GM23248 (cell line): ENCODE measurements at regions not wholly inside any gene's neighbourhood (a gene's known extent, or its start where the extent isn't known, plus 50 kb on each side); places are given as distances from the start of the nearest gene placed in this dataset.

Source experiments
- DNase-seq: peaks from one replicate; pipeline ENCODE4 v3.0.0-alpha.2; 2015
- H2AFZ ChIP-seq: fragments of 200-600 bp; sonication (generic); 2 replicates; pipeline ENCODE4 v1.6.1; 2016; ENCODE audit warnings: antibody characterized with exemption
- H3F3A ChIP-seq: fragments of 200-600 bp; sonication (generic); 2 replicates; pipeline ENCODE4 v1.6.1; 2016; ENCODE audit warnings: mild to moderate bottlenecking, antibody characterized with exemption, mixed run types; ENCODE audit not compliant: insufficient read depth
- H3K27ac ChIP-seq: fragments of 200-600 bp; sonication (generic); 2 replicates; pipeline ENCODE4 v1.5.1; 2016; ENCODE audit warnings: mild to moderate bottlenecking
- H3K27me3 ChIP-seq: fragments of 200-600 bp; sonication (generic); replicated peaks from 2 replicates; pipeline ENCODE4 v1.6.1; 2016; ENCODE audit warnings: mild to moderate bottlenecking; ENCODE audit not compliant: insufficient read depth
- H3K36me3 ChIP-seq: fragments of 200-600 bp; sonication (generic); 2 replicates; pipeline ENCODE4 v1.6.1; 2016; ENCODE audit warnings: low read depth, mild to moderate bottlenecking
- H3K4me1 ChIP-seq: fragments of 200-600 bp; sonication (generic); 2 replicates; pipeline ENCODE4 v1.6.1; 2016; ENCODE audit warnings: mild to moderate bottlenecking; ENCODE audit not compliant: insufficient read depth
- H3K4me2 ChIP-seq: fragments of 200-600 bp; sonication (generic); one replicate; pipeline ENCODE4 v1.6.1; 2016; ENCODE audit warnings: mild to moderate bottlenecking; ENCODE audit not compliant: unreplicated experiment
- H3K4me3 ChIP-seq: fragments of 200-600 bp; sonication (generic); 2 replicates; pipeline ENCODE4 v1.5.1; 2016; ENCODE audit warnings: mild to moderate bottlenecking
- H3K79me2 ChIP-seq: fragments of 200-600 bp; sonication (generic); 2 replicates; pipeline ENCODE4 v1.6.1; 2016; ENCODE audit warnings: mild to moderate bottlenecking; ENCODE audit not compliant: insufficient read depth
- H3K9ac ChIP-seq: fragments of 200-600 bp; sonication (generic); 2 replicates; pipeline ENCODE4 v1.6.1; 2016; ENCODE audit warnings: mild to moderate bottlenecking
- H3K9me2 ChIP-seq: fragments of 200-600 bp; sonication (generic); 2 replicates; pipeline ENCODE4 v1.6.1; 2016; ENCODE audit warnings: mixed run types, mild to moderate bottlenecking, moderate library complexity; ENCODE audit not compliant: insufficient read depth
- H3K9me3 ChIP-seq: fragments of 200-600 bp; sonication (generic); one replicate; pipeline ENCODE4 v1.6.1; 2017; ENCODE audit warnings: low read depth
- H4K20me1 ChIP-seq: fragments of 200-600 bp; sonication (generic); 2 replicates; pipeline ENCODE4 v1.6.0; 2016; ENCODE audit not compliant: insufficient read depth
- EZH2 ChIP-seq: fragments of 200-600 bp; sonication (generic); IDR thresholded peaks from 2 replicates; pipeline ENCODE4 v1.6.1; 2018; ENCODE audit warnings: antibody characterized with exemption, mild to moderate bottlenecking; ENCODE audit not compliant: insufficient read depth, poor library complexity, severe bottlenecking
- EZH2phosphoT487 ChIP-seq: fragments of 200-600 bp; sonication (generic); IDR thresholded peaks from 2 replicates; pipeline ENCODE4 v1.6.1; 2018; ENCODE audit warnings: antibody characterized with exemption, moderate library complexity, mild to moderate bottlenecking, low read depth; ENCODE audit not compliant: insufficient read depth
- WGBS, 2 experiments: methylation state at CpG; one replicate each; pipeline ENCODE4 v1.1.6; 2015 to 2017; ENCODE audit warnings: low lambda C conversion rate in 2 of 2, low coverage in 1 of 2; ENCODE audit errors: missing lambda C conversion rate in 2 of 2; 5-methylcytosine and 5-hydroxymethylcytosine counted together
- in situ Hi-C: fragments of 300-500 bp; cut with MboI; formaldehyde crosslinking; loops from 2 replicates; pipeline ENCODE4 v1.15.0; 2020

DNA sequence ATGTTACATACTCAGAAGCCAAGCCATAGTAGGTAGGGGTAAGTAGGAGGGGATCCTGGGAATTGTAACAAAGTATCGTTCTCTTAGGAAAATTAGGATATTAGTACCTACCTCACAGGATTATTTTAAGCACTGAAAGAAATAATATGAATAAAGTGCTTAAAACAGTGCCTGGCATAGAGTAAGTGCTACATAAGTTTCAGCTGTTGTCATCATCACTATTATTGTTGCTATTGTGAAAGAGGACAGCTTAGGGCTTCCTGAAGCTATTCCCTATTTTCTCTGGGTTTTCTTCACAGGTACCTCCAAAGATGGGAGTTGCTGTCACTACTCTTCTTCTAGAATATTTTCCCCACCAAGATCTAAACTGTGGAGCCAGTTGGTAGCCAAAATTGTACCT is 443.7 kb upstream of the FGF16 start:
- Histone ChIP-seq H3F3A (no peaks in the 10 kb centered on the region), H3K4me2 (no peak overlapping the region), H3K9me2 (no peaks in the 10 kb centered on the region), H3K4me3 (no peak overlapping the region), H3K79me2 (no peaks in the 10 kb centered on the region), H3K9ac (no peak overlapping the region), H3K27ac (no peak overlapping the region), H3K27me3 (no peaks in the 10 kb centered on the region), H4K20me1 (no peaks in the 10 kb centered on the region), H3K9me3 (no peaks in the 10 kb centered on the region), H3K36me3 (no peaks in the 10 kb centered on the region), H2AFZ (no peak overlapping the region), H3K4me1 (no peaks in the 10 kb centered on the region)
- TF ChIP-seq EZH2phosphoT487 (no peak), EZH2 (no peak)
- in situ Hi-C loops, result no loop called here
- 0% methylated on average over 1 of the region's 1 CpG for WGBS, 2 experiments
- DNase-seq, result no peak

DNA sequence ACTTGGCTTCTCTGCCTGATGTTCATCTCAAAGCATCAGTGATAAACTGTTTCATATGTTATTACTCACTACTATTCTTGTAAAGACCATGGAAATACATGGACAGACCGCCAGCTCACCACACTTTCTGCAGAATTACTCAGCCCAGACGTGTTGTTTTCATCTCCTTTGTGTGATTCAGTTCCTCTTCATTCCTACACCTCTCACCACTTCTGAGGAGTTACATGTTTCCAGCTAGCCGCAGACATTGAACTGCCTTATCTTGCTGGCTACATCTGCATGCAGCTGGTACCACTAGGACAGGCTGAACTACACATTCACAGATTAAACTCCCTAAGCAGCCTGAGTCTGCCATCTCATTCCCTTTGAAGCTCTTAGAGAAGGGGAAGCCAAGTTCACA is 443.2 kb upstream of the FGF16 start:
- DNase-seq, result peak; percentile 51
- 0 to 2% methylated on average over 3 of the region's 3 CpGs for WGBS, 2 experiments

DNA sequence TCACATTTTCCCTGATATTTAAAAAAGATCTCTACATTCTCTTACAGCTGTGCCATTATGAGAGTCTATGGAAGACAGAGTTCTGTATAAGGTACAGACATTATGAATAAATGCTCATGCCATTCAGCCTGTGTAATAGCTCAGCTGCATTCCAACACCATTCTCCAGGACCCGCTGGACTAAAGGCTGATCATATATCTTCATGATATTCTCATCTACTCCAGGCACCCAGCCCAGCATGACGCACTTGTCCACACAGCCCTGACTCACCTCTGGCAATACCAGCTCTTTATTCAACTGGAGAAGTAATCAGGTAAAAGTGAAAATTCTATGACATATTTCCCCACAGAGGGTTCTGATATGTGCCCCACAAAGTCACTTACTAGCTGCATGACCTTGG is 437.5 kb upstream of the FGF16 start:
- Histone ChIP-seq H3K9me3 (no peaks in the 10 kb centered on the region), H3K4me1 (no peaks in the 10 kb centered on the region), H3K27ac (no peak overlapping the region), H3K36me3 (no peaks in the 10 kb centered on the region), H3F3A (no peaks in the 10 kb centered on the region), H3K79me2 (no peaks in the 10 kb centered on the region), H3K9me2 (no peaks in the 10 kb centered on the region), H4K20me1 (no peaks in the 10 kb centered on the region), H3K4me3 (no peak overlapping the region), H2AFZ (no peak overlapping the region), H3K9ac (no peak overlapping the region), H3K27me3 (no peaks in the 10 kb centered on the region), H3K4me2 (no peak overlapping the region)
- WGBS, 2 experiments, result 0% methylated on average over 2 of the region's 2 CpGs
- in situ Hi-C loops, result no loop called here
- no peak for TF ChIP-seq EZH2phosphoT487
- TF ChIP-seq EZH2, result no peak
- DNase-seq, result peak; percentile 75

More for the DNA sequence above, 443.2 kb upstream of the FGF16 start:
- in situ Hi-C loops, result no loop called here
- TF ChIP-seq EZH2phosphoT487 (0 out of 2 replicates have a peak, but pooled peaks have one; percentile 28), EZH2 (no peak)
- no peaks in the 10 kb centered on the region for H3K4me1 ChIP-seq
- H3K79me2 ChIP-seq, result no peaks in the 10 kb centered on the region
- no peak overlapping the region for H2AFZ ChIP-seq
- H3K9me3 ChIP-seq, result no peaks in the 10 kb centered on the region
- no peak overlapping the region for H3K4me2 ChIP-seq
- H4K20me1 ChIP-seq, result no peaks in the 10 kb centered on the region
- no peaks in the 10 kb centered on the region for H3K36me3 ChIP-seq
- no peaks in the 10 kb centered on the region for H3K27me3 ChIP-seq
- H3K9me2 ChIP-seq, result no peaks in the 10 kb centered on the region
- H3F3A ChIP-seq, result no peaks in the 10 kb centered on the region
- H3K27ac ChIP-seq, result no peak overlapping the region
- H3K9ac ChIP-seq, result no peak overlapping the region
- no peak overlapping the region for H3K4me3 ChIP-seq

GRCh38 chrX:77014377-77015372 is 432.5 kb upstream of the FGF16 start:
- TF ChIP-seq EZH2phosphoT487 (no peak), EZH2 (no peak)
- no peaks in the 10 kb centered on the region for H3K36me3 ChIP-seq
- H3K4me2 ChIP-seq, result no peak overlapping the region
- no peak overlapping the region for H3K9ac ChIP-seq
- no peak overlapping the region for H3K4me3 ChIP-seq
- H3K9me2 ChIP-seq, result no peaks in the 10 kb centered on the region
- no peaks in the 10 kb centered on the region for H3K9me3 ChIP-seq
- no peaks in the 10 kb centered on the region for H3K4me1 ChIP-seq
- H3F3A ChIP-seq, result no peaks in the 10 kb centered on the region
- 18 to 26% methylated on average over 9 of the region's 9 CpGs for WGBS, 2 experiments
- H3K27ac ChIP-seq, result no peak overlapping the region
- no peaks in the 10 kb centered on the region for H4K20me1 ChIP-seq
- DNase-seq, result no peak
- no peaks in the 10 kb centered on the region for H3K27me3 ChIP-seq
- no peak overlapping the region for H2AFZ ChIP-seq
- H3K79me2 ChIP-seq, result no peaks in the 10 kb centered on the region
- in situ Hi-C loops, result no loop called here
